Activated CD4-positive, alpha-beta T cell treated with anti-CD3 and anti-CD28 coated beads, Interleukin-2, amount 50 U/mL, for 16 hours (primary cell): ENCODE measurements at regions not wholly inside any gene's neighbourhood (a gene's known extent, or its start where the extent isn't known, plus 50 kb on each side); places are given as distances from the start of the nearest gene placed in this dataset.
"Not testable (repeated sequence)": the region's sequence is repeated elsewhere in the genome, so short reads cannot be mapped to it uniquely, and the experiment has no call there.

Experiments used
- DNase-seq: peaks from one replicate; pipeline ENCODE4 v3.0.0-alpha.2; 2020

- no peak for DNase-seq
These were observed 875.5 kb upstream of the SORCS1 start for GRCh38 chr10:108039821-108040584.

- no peak for DNase-seq
These were observed 872.6 kb upstream of the SORCS1 start for GRCh38 chr10:108037061-108037460.

GRCh38 chr10:108036265-108036664 is 871.8 kb upstream of the SORCS1 start:
- no peak for DNase-seq

GRCh38 chr10:108034829-108035228 is 870.3 kb upstream of the SORCS1 start:
- no peak for DNase-seq

- not testable (repeated sequence) for DNase-seq
These were observed 869.0 kb upstream of the SORCS1 start for GRCh38 chr10:108033518-108033917.

GRCh38 chr10:108031505-108031904 is 867.0 kb upstream of the SORCS1 start:
- no peak for DNase-seq

- DNase-seq: peak; percentile 18
These were observed 850.3 kb upstream of the SORCS1 start for GRCh38 chr10:108014902-108015177.

GRCh38 chr10:108014145-108014901 is 849.8 kb upstream of the SORCS1 start:
- no peak for DNase-seq

GRCh38 chr10:108005627-108006026 is 841.1 kb upstream of the SORCS1 start:
- DNase-seq: no peak

- no peak for DNase-seq
These were observed 839.1 kb upstream of the SORCS1 start for GRCh38 chr10:108003576-108003975.

GRCh38 chr10:108003061-108003460 is 838.6 kb upstream of the SORCS1 start:
- no peak for DNase-seq

GRCh38 chr10:108000365-108000764 is 835.9 kb upstream of the SORCS1 start:
- DNase-seq: no peak

- DNase-seq: no peak
These were observed 830.2 kb upstream of the SORCS1 start for GRCh38 chr10:107994621-107995270.

- DNase-seq: no peak
These were observed 822.1 kb upstream of the SORCS1 start for GRCh38 chr10:107986571-107986970.

- no peak for DNase-seq
These were observed 820.1 kb upstream of the SORCS1 start for GRCh38 chr10:107984581-107984980.

GRCh38 chr10:107984149-107984548 is 819.6 kb upstream of the SORCS1 start:
- DNase-seq: no peak

- DNase-seq: no peak
These were observed 813.9 kb upstream of the SORCS1 start for GRCh38 chr10:107978455-107978854.

- no peak for DNase-seq
These were observed 807.5 kb upstream of the SORCS1 start for GRCh38 chr10:107971973-107972372.

GRCh38 chr10:107971411-107971810 is 806.9 kb upstream of the SORCS1 start:
- DNase-seq: no peak

GRCh38 chr10:107970512-107970911 is 806.0 kb upstream of the SORCS1 start:
- DNase-seq: no peak

- no peak for DNase-seq
These were observed 805.4 kb upstream of the SORCS1 start for GRCh38 chr10:107969936-107970335.

GRCh38 chr10:107966826-107967225 is 802.3 kb upstream of the SORCS1 start:
- DNase-seq: no peak

- no peak for DNase-seq
These were observed 788.4 kb upstream of the SORCS1 start for GRCh38 chr10:107952649-107953556.
